Activated CD4-positive, alpha-beta memory T cell treated with anti-CD3 and anti-CD28 coated beads for 36 hours (primary cell): ENCODE measurements at regions not wholly inside any gene's neighbourhood (a gene's known extent, or its start where the extent isn't known, plus 50 kb on each side); places are given as distances from the start of the nearest gene placed in this dataset.

Experiments used
- CTCF ChIA-PET: fragments of 350-600 bp; sonication (Branson Sonifier 250); formaldehyde crosslinking; loops from one replicate; lab custom pipeline; 2021; ENCODE audit warnings: antibody characterized with exemption, inconsistent platforms; lab: Charles Lee
- POLR2A ChIA-PET: fragments of 350-600 bp; sonication (Branson Sonifier 250); formaldehyde crosslinking; loops from one replicate; lab custom pipeline; 2021; ENCODE audit warnings: antibody characterized with exemption; lab: Charles Lee
- DNase-seq: peaks from one replicate; pipeline ENCODE4 v3.0.0-alpha.2; 2020
- H3K27ac Mint-ChIP-seq: one replicate; pipeline ENCODE4 v1.8.0; 2021; ENCODE audit warnings: mixed read lengths
- H3K27me3 Mint-ChIP-seq: one replicate; pipeline ENCODE4 v1.8.0; 2021; ENCODE audit warnings: mixed read lengths
- H3K36me3 Mint-ChIP-seq: one replicate; pipeline ENCODE4 v1.8.0; 2021; ENCODE audit warnings: mixed read lengths
- H3K4me1 Mint-ChIP-seq: one replicate; pipeline ENCODE4 v1.8.0; 2021; ENCODE audit warnings: low read depth, mixed read lengths
- H3K4me3 Mint-ChIP-seq: one replicate; pipeline ENCODE4 v1.8.0; 2021; ENCODE audit warnings: mild to moderate bottlenecking, mixed read lengths
- H3K9me3 Mint-ChIP-seq: one replicate; pipeline ENCODE4 v1.8.0; 2021; ENCODE audit warnings: mixed read lengths
- intact Hi-C: fragments of 100-400 bp; cut with micrococcal nuclease; formaldehyde crosslinking; loops from one replicate; pipeline ENCODE4 v1.15.1; 2023

- intact Hi-C loops: no loop called here
- CTCF ChIA-PET: no interaction called here
- H3K36me3 Mint-ChIP-seq: no peaks in the 10 kb centered on the region
- POLR2A ChIA-PET: no interaction called here
- DNase-seq: no peak
- no peak overlapping the region for H3K4me3 Mint-ChIP-seq
- no peaks in the 10 kb centered on the region for H3K9me3 Mint-ChIP-seq
- peaks cover 3% of the 10 kb centered on the region for H3K27me3 Mint-ChIP-seq
- H3K4me1 Mint-ChIP-seq: no peaks in the 10 kb centered on the region
- no peak overlapping the region for H3K27ac Mint-ChIP-seq
Measured at GRCh38 chrY:15593476-15594160, 1069.3 kb downstream of the NLGN4Y start.

- Mint-ChIP-seq H3K9me3 (no peaks in the 10 kb centered on the region), H3K4me3 (no peak overlapping the region), H3K27ac (no peak overlapping the region), H3K36me3 (no peaks in the 10 kb centered on the region), H3K4me1 (no peaks in the 10 kb centered on the region), H3K27me3 (peaks cover 3% of the 10 kb centered on the region)
- POLR2A ChIA-PET: no interaction called here
- no peak for DNase-seq
- CTCF ChIA-PET: no interaction called here
- intact Hi-C loops: no loop called here
Measured at GRCh38 chrY:15594179-15594578, 1069.8 kb downstream of the NLGN4Y start.

- Mint-ChIP-seq H3K27me3 (peaks cover 3% of the 10 kb centered on the region), H3K4me1 (no peaks in the 10 kb centered on the region), H3K4me3 (no peak overlapping the region), H3K9me3 (no peaks in the 10 kb centered on the region), H3K27ac (no peak overlapping the region), H3K36me3 (no peaks in the 10 kb centered on the region)
- no peak for DNase-seq
- intact Hi-C loops: no loop called here
- ChIA-PET CTCF (no interaction called here), POLR2A (no interaction called here)
Measured at GRCh38 chrY:15600565-15600964, 1076.2 kb downstream of the NLGN4Y start.

GRCh38 chrY:15624370-15624769 is 1100.0 kb downstream of the NLGN4Y start:
- intact Hi-C loops: no loop called here
- Mint-ChIP-seq H3K36me3 (no peaks in the 10 kb centered on the region), H3K27me3 (no peaks in the 10 kb centered on the region), H3K9me3 (peaks cover 8% of the 10 kb centered on the region), H3K27ac (no peak overlapping the region), H3K4me3 (no peak overlapping the region), H3K4me1 (no peaks in the 10 kb centered on the region)
- DNase-seq: no peak
- ChIA-PET CTCF (no interaction called here), POLR2A (no interaction called here)

- DNase-seq: no peak
- no peak overlapping the region for H3K4me3 Mint-ChIP-seq
- peaks cover 3% of the 10 kb centered on the region for H3K9me3 Mint-ChIP-seq
- no peaks in the 10 kb centered on the region for H3K27me3 Mint-ChIP-seq
- H3K36me3 Mint-ChIP-seq: no peaks in the 10 kb centered on the region
- intact Hi-C loops: no loop called here
- ChIA-PET POLR2A (no interaction called here), CTCF (no interaction called here)
- no peaks in the 10 kb centered on the region for H3K4me1 Mint-ChIP-seq
- H3K27ac Mint-ChIP-seq: no peak overlapping the region
Measured at GRCh38 chrY:15624928-15625327, 1100.6 kb downstream of the NLGN4Y start.

- no peaks in the 10 kb centered on the region for H3K9me3 Mint-ChIP-seq
- no peak overlapping the region for H3K27ac Mint-ChIP-seq
- H3K4me1 Mint-ChIP-seq: no peaks in the 10 kb centered on the region
- no peak overlapping the region for H3K4me3 Mint-ChIP-seq
- CTCF ChIA-PET: no interaction called here
- POLR2A ChIA-PET: no interaction called here
- H3K27me3 Mint-ChIP-seq: no peaks in the 10 kb centered on the region
- no peaks in the 10 kb centered on the region for H3K36me3 Mint-ChIP-seq
- DNase-seq: no peak
- intact Hi-C loops: no loop called here
Measured at GRCh38 chrY:15648198-15648597, 1123.9 kb downstream of the NLGN4Y start.

- H3K36me3 Mint-ChIP-seq: no peaks in the 10 kb centered on the region
- no peaks in the 10 kb centered on the region for H3K9me3 Mint-ChIP-seq
- H3K4me3 Mint-ChIP-seq: no peak overlapping the region
- CTCF ChIA-PET: no interaction called here
- DNase-seq: no peak
- H3K27ac Mint-ChIP-seq: no peak overlapping the region
- POLR2A ChIA-PET: no interaction called here
- no peaks in the 10 kb centered on the region for H3K27me3 Mint-ChIP-seq
- intact Hi-C loops: no loop called here
- no peaks in the 10 kb centered on the region for H3K4me1 Mint-ChIP-seq
Measured at GRCh38 chrY:15650056-15650455, 1125.7 kb downstream of the NLGN4Y start.

- Mint-ChIP-seq H3K27me3 (no peaks in the 10 kb centered on the region), H3K27ac (no peak overlapping the region), H3K4me1 (no peaks in the 10 kb centered on the region), H3K9me3 (no peaks in the 10 kb centered on the region), H3K4me3 (no peak overlapping the region), H3K36me3 (no peaks in the 10 kb centered on the region)
- ChIA-PET CTCF (no interaction called here), POLR2A (no interaction called here)
- DNase-seq: no peak
- intact Hi-C loops: no loop called here
Measured at GRCh38 chrY:15688531-15688930, 1164.2 kb downstream of the NLGN4Y start.

- Mint-ChIP-seq H3K4me1 (no peaks in the 10 kb centered on the region), H3K36me3 (no peaks in the 10 kb centered on the region), H3K27me3 (no peaks in the 10 kb centered on the region), H3K4me3 (no peak overlapping the region), H3K9me3 (no peaks in the 10 kb centered on the region), H3K27ac (no peak overlapping the region)
- ChIA-PET POLR2A (no interaction called here), CTCF (no interaction called here)
- intact Hi-C loops: no loop called here
- no peak for DNase-seq
Measured at GRCh38 chrY:15689994-15690393, 1165.7 kb downstream of the NLGN4Y start.

- CTCF ChIA-PET: no interaction called here
Measured at GRCh38 chrY:15702131-15702530, 1177.8 kb downstream of the NLGN4Y start.

GRCh38 chrY:15704906-15705305 is 1180.6 kb downstream of the NLGN4Y start:
- intact Hi-C loops: no loop called here
- Mint-ChIP-seq H3K4me1 (no peaks in the 10 kb centered on the region), H3K27me3 (no peaks in the 10 kb centered on the region), H3K9me3 (no peaks in the 10 kb centered on the region), H3K27ac (no peak overlapping the region), H3K4me3 (no peak overlapping the region), H3K36me3 (no peaks in the 10 kb centered on the region)
- ChIA-PET POLR2A (no interaction called here), CTCF (no interaction called here)
- DNase-seq: no peak

More at GRCh38 chrY:15702131-15702530, 1177.8 kb downstream of the NLGN4Y start:
- H3K27ac Mint-ChIP-seq: no peak overlapping the region
- H3K36me3 Mint-ChIP-seq: no peaks in the 10 kb centered on the region
- H3K4me1 Mint-ChIP-seq: no peaks in the 10 kb centered on the region
- H3K9me3 Mint-ChIP-seq: no peaks in the 10 kb centered on the region
- H3K4me3 Mint-ChIP-seq: no peak overlapping the region
- H3K27me3 Mint-ChIP-seq: no peaks in the 10 kb centered on the region
- POLR2A ChIA-PET: no interaction called here
- no peak for DNase-seq
- intact Hi-C loops: no loop called here

- CTCF ChIA-PET: no interaction called here
- no peak overlapping the region for H3K4me3 Mint-ChIP-seq
- no peaks in the 10 kb centered on the region for H3K27me3 Mint-ChIP-seq
- no peaks in the 10 kb centered on the region for H3K4me1 Mint-ChIP-seq
- no peaks in the 10 kb centered on the region for H3K36me3 Mint-ChIP-seq
- DNase-seq: no peak
- POLR2A ChIA-PET: no interaction called here
- intact Hi-C loops: no loop called here
- H3K27ac Mint-ChIP-seq: no peak overlapping the region
- no peaks in the 10 kb centered on the region for H3K9me3 Mint-ChIP-seq
Measured at GRCh38 chrY:15749533-15750433, 1225.5 kb downstream of the NLGN4Y start.

GRCh38 chrY:15751001-15751400 is 1226.7 kb downstream of the NLGN4Y start:
- Mint-ChIP-seq H3K36me3 (no peaks in the 10 kb centered on the region), H3K4me1 (no peaks in the 10 kb centered on the region), H3K27ac (no peak overlapping the region), H3K27me3 (no peaks in the 10 kb centered on the region), H3K4me3 (no peak overlapping the region), H3K9me3 (no peaks in the 10 kb centered on the region)
- ChIA-PET CTCF (no interaction called here), POLR2A (no interaction called here)
- DNase-seq: no peak
- intact Hi-C loops: no loop called here
